ENCODE measurements at regions not wholly inside any gene's neighbourhood (a gene's known extent, or its start where the extent isn't known, plus 50 kb on each side); places are given as distances from the start of the nearest gene placed in this dataset.

DNA sequence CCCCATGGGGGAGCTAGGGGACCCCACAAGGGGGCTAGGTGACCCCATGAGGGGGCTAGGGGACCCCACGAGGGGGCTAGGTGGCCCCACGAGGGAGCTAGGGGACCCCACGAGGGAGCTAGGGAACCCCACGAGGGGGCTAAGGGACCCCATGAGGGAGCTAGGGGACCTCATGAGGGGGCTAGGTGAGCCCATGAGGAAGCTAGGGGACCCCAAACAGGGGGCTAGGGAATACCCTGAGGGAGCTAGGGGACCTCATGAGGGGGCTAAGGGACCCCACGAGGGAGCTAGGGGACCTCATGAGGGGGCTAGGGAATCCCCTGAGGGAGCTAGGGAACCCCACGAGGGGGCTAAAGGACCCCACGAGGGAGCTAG, 50.5 kb upstream of the DMRTB1 start:
- Histone ChIP-seq H3K27ac (ENCODE audit: low read depth in 2 of 2, low read length in 2 of 2) (no peak overlapping the region), H3K4me3 (ENCODE audit: low read length in 3 of 3) (no peak overlapping the region), H3K9me3 (ENCODE audit: control insufficient read depth in 2 of 3, insufficient read depth in 1 of 3, low read length in 3 of 3) (no peaks in the 10 kb centered on the region), H3K4me1 (ENCODE audit: control insufficient read depth in 2 of 3, insufficient read depth in 2 of 3, low read depth in 1 of 3, low read length in 3 of 3) (no peaks in the 10 kb centered on the region), H3K27me3 (ENCODE audit: control insufficient read depth, insufficient read depth, low read length) (no peaks in the 10 kb centered on the region), H3K9ac (ENCODE audit: low read length in 3 of 3) (no peak overlapping the region), H3K36me3 (ENCODE audit: control insufficient read depth in 2 of 3, insufficient read depth in 3 of 3, low read length in 3 of 3) (no peaks in the 10 kb centered on the region)
- TF ChIP-seq, protein P1, sequence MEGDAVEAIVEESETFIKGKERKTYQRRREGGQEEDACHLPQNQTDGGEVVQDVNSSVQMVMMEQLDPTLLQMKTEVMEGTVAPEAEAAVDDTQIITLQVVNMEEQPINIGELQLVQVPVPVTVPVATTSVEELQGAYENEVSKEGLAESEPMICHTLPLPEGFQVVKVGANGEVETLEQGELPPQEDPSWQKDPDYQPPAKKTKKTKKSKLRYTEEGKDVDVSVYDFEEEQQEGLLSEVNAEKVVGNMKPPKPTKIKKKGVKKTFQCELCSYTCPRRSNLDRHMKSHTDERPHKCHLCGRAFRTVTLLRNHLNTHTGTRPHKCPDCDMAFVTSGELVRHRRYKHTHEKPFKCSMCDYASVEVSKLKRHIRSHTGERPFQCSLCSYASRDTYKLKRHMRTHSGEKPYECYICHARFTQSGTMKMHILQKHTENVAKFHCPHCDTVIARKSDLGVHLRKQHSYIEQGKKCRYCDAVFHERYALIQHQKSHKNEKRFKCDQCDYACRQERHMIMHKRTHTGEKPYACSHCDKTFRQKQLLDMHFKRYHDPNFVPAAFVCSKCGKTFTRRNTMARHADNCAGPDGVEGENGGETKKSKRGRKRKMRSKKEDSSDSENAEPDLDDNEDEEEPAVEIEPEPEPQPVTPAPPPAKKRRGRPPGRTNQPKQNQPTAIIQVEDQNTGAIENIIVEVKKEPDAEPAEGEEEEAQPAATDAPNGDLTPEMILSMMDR (IDR thresholded peaks at IDR 0.05; ENCODE audit: borderline replicate concordance, extremely low read depth, insufficient read depth) = no peak
- no peak for FAIRE-seq
- no peak for DNase-seq
- intact Hi-C loops (cut with DNase I) = no loop called here

GRCh38 chr1:53409233-53409632, 50.0 kb upstream of the DMRTB1 start:
- Histone ChIP-seq H3K27me3 (ENCODE audit: control insufficient read depth, insufficient read depth, low read length) (no peaks in the 10 kb centered on the region), H3K9me3 (ENCODE audit: control insufficient read depth in 2 of 3, insufficient read depth in 1 of 3, low read length in 3 of 3) (no peaks in the 10 kb centered on the region), H3K9ac (ENCODE audit: low read length in 3 of 3) (no peak overlapping the region), H3K4me3 (ENCODE audit: low read length in 3 of 3) (no peak overlapping the region), H3K27ac (ENCODE audit: low read depth in 2 of 2, low read length in 2 of 2) (no peak overlapping the region), H3K36me3 (ENCODE audit: control insufficient read depth in 2 of 3, insufficient read depth in 3 of 3, low read length in 3 of 3) (no peaks in the 10 kb centered on the region), H3K4me1 (ENCODE audit: control insufficient read depth in 2 of 3, insufficient read depth in 2 of 3, low read depth in 1 of 3, low read length in 3 of 3) (no peaks in the 10 kb centered on the region)
- intact Hi-C loops (cut with DNase I) = no loop called here
- TF ChIP-seq, protein P1 (IDR thresholded peaks at IDR 0.05; ENCODE audit: borderline replicate concordance, extremely low read depth, insufficient read depth) = no peak
- no peak for FAIRE-seq
- DNase-seq = no peak
